SK-N-SH (cell line): ENCODE measurements at regions not wholly inside any gene's neighbourhood (a gene's known extent, or its start where the extent isn't known, plus 50 kb on each side); places are given as distances from the start of the nearest gene placed in this dataset.

ENCODE experiments used
- CTCF ChIA-PET: fragments of 300-600, 350-600 bp; formaldehyde crosslinking; extraction: SDS; loops from one replicate; lab custom pipeline; 2021; lab: Yijun Ruan, JAX
- POLR2A ChIA-PET: fragments of 350-600 bp; sonication (Branson Sonifier 250); formaldehyde crosslinking; extraction: SDS; loops from one replicate; lab custom pipeline; 2020; ENCODE audit warnings: antibody characterized with exemption, inconsistent platforms; lab: Yijun Ruan, JAX
- DNase-seq: peaks from one replicate; pipeline ENCODE4 v3.0.0; 2012
- H2AFZ ChIP-seq: fragments of 200-600 bp; sonication (generic); 2 replicates; pipeline ENCODE4 v1.8.1; 2016; ENCODE audit warnings: antibody characterized with exemption, mild to moderate bottlenecking, low read depth
- H3F3A ChIP-seq: fragments of 200-600 bp; sonication (generic); replicated peaks from 2 replicates; pipeline ENCODE3; 2016; ENCODE audit warnings: antibody characterized with exemption, mild to moderate bottlenecking; ENCODE audit not compliant: insufficient read depth
- H3K27ac ChIP-seq, 2 experiments: fragments of 200-500 bp in 1 of 2; fragments of 200-600 bp in 1 of 2; sonication (Bioruptor generic) in 1 of 2; sonication (generic), shearing (Covaris generic) in 1 of 2; 2 replicates each; pipeline versions ENCODE4 v1.5.1 to v1.6.1; 2014 to 2016; ENCODE audit warnings: low read depth in 2 of 2, inconsistent platforms in 1 of 2, low read length in 1 of 2, mild to moderate bottlenecking in 1 of 2, mixed read lengths in 1 of 2
- H3K27me3 ChIP-seq: fragments of 200-600 bp; sonication (generic), shearing (Covaris generic); 2 replicates; pipeline ENCODE4 v1.6.1; 2016; ENCODE audit warnings: mixed run types; ENCODE audit not compliant: insufficient read depth
- H3K36me3 ChIP-seq, 2 experiments: fragments of 200-500 bp in 1 of 2; fragments of 200-600 bp in 1 of 2; sonication (Bioruptor generic) in 1 of 2; sonication (generic) in 1 of 2; replicated peaks in 1 of 2; 2 replicates each; pipeline versions ENCODE3 to v1.5.1; 2014 to 2016; ENCODE audit warnings: low read length in 1 of 2, mild to moderate bottlenecking in 1 of 2; ENCODE audit not compliant: insufficient read depth in 2 of 2, control insufficient read depth in 1 of 2
- H3K4me1 ChIP-seq, 2 experiments: fragments of 200-500 bp in 1 of 2; fragments of 200-600 bp in 1 of 2; sonication (Bioruptor generic) in 1 of 2; sonication (generic), shearing (Covaris generic) in 1 of 2; 2 replicates each; pipeline versions ENCODE4 v1.5.1 to v1.6.1; 2014 to 2016; ENCODE audit warnings: low read depth in 1 of 2, low read length in 1 of 2, mixed run types in 1 of 2; ENCODE audit not compliant: insufficient read depth in 2 of 2, control insufficient read depth in 1 of 2
- H3K4me2 ChIP-seq: fragments of 200-600 bp; sonication (generic), shearing (Covaris generic); 2 replicates; pipeline ENCODE4 v1.6.1; 2017; ENCODE audit warnings: mixed run types
- H3K4me3 ChIP-seq, 2 experiments: fragments of 200-500 bp in 1 of 2; fragments of 200-600 bp in 1 of 2; sonication (Bioruptor generic) in 1 of 2; sonication (generic), shearing (Covaris generic) in 1 of 2; 2 replicates each; pipeline versions ENCODE4 v1.5.1 to v1.8.1; 2014 to 2016; ENCODE audit warnings: low read depth in 2 of 2, inconsistent platforms in 1 of 2, low read length in 1 of 2, mild to moderate bottlenecking in 1 of 2, mixed read lengths in 1 of 2, moderate library complexity in 1 of 2
- H3K79me2 ChIP-seq: fragments of 200-600 bp; sonication (generic); 2 replicates; pipeline ENCODE4 v1.8.1; 2017; ENCODE audit warnings: mild to moderate bottlenecking; ENCODE audit not compliant: insufficient read depth
- H3K9ac ChIP-seq: fragments of 200-600 bp; sonication (generic); 2 replicates; pipeline ENCODE4 v1.6.1; 2017; ENCODE audit warnings: mixed run types
- H3K9me2 ChIP-seq: fragments of 200-600 bp; sonication (generic); 2 replicates; pipeline ENCODE4 v1.6.1; 2017; ENCODE audit warnings: mixed run types
- H3K9me3 ChIP-seq: fragments of 200-600 bp; sonication (generic); 2 replicates; pipeline ENCODE4 v1.6.1; 2017; ENCODE audit warnings: mixed run types, mild to moderate bottlenecking, moderate library complexity
- H4K20me1 ChIP-seq: fragments of 200-600 bp; sonication (generic); 2 replicates; pipeline ENCODE4 v1.6.1; 2017; ENCODE audit warnings: mild to moderate bottlenecking, mixed run types; ENCODE audit not compliant: insufficient read depth
- CHD2 ChIP-seq: fragments of 150-350 bp; IDR thresholded peaks from 2 replicates; pipeline ENCODE4 v1.6.1; 2018; ENCODE audit warnings: low read length; ENCODE audit not compliant: partially characterized antibody
- ELF1 ChIP-seq: IDR thresholded peaks from 2 replicates; pipeline ENCODE4 v1.4.0; 2012
- EP300 ChIP-seq, 2 experiments: IDR thresholded peaks; 2 replicates each; pipeline versions ENCODE4 v1.4.0 to v1.6.1; 2012; ENCODE audit warnings: borderline replicate concordance in 1 of 2, low read depth in 1 of 2, low read length in 1 of 2
- FOSL2 ChIP-seq: IDR thresholded peaks from 2 replicates; pipeline ENCODE4 v1.4.0; 2012; ENCODE audit warnings: low read depth, mild to moderate bottlenecking, moderate library complexity, borderline replicate concordance
- FOXJ3 ChIP-seq: sonication (generic); formaldehyde crosslinking; IDR thresholded peaks from 2 replicates; pipeline ENCODE4 v1.5.1; 2020; ENCODE audit warnings: mild to moderate bottlenecking, missing genetic modification reagents
- JUND ChIP-seq: IDR thresholded peaks from 2 replicates; pipeline ENCODE4 v1.4.0; 2012
- NFIC ChIP-seq: IDR thresholded peaks from 2 replicates; pipeline ENCODE4 v1.4.0; 2012; ENCODE audit warnings: borderline replicate concordance
- POLR2AphosphoS5 ChIP-seq: IDR thresholded peaks from 2 replicates; pipeline ENCODE4 v1.6.1; 2012; ENCODE audit warnings: low read depth, low read length
- RXRA ChIP-seq: IDR thresholded peaks from 2 replicates; pipeline ENCODE4 v1.4.0; 2012; ENCODE audit warnings: low read depth, mild to moderate bottlenecking, borderline replicate concordance
- TAF1 ChIP-seq: IDR thresholded peaks from 2 replicates; pipeline ENCODE4 v1.6.1; 2012; ENCODE audit warnings: low read depth, mild to moderate bottlenecking, low read length, moderate library complexity, borderline replicate concordance
- USF2 ChIP-seq: fragments of 150-350 bp; IDR thresholded peaks from 2 replicates; pipeline ENCODE4 v1.6.1; 2017; ENCODE audit warnings: antibody characterized with exemption, low read length, low read depth, borderline replicate concordance
- ZBTB33 ChIP-seq: IDR thresholded peaks from 2 replicates; pipeline ENCODE4 v1.4.0; 2012; ENCODE audit warnings: low read depth, borderline replicate concordance
- WGBS: methylation state at CpG from one replicate; pipeline ENCODE4 v1.1.6; 2017; ENCODE audit warnings: low lambda C conversion rate; 5-methylcytosine and 5-hydroxymethylcytosine counted together
- TF ChIP-seq, protein P1 (sequence below): IDR thresholded peaks from 2 replicates; pipeline ENCODE4; 2012
- TF ChIP-seq, protein P2 (sequence below): IDR thresholded peaks from 2 replicates; pipeline ENCODE4 v1.4.0; 2012; ENCODE audit warnings: low read depth
- TF ChIP-seq, protein P3 (sequence below): fragments of 200-600 bp; sonication (generic); IDR thresholded peaks from 2 replicates; pipeline ENCODE4 v1.6.1; 2017; ENCODE audit warnings: antibody characterized with exemption, mild to moderate bottlenecking, moderate library complexity

- TF ChIP-seq, protein P1, sequence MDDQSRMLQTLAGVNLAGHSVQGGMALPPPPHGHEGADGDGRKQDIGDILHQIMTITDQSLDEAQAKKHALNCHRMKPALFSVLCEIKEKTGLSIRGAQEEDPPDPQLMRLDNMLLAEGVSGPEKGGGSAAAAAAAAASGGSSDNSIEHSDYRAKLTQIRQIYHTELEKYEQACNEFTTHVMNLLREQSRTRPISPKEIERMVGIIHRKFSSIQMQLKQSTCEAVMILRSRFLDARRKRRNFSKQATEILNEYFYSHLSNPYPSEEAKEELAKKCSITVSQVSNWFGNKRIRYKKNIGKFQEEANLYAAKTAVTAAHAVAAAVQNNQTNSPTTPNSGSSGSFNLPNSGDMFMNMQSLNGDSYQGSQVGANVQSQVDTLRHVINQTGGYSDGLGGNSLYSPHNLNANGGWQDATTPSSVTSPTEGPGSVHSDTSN: no peak
- TF ChIP-seq FOSL2: no peak
- TF ChIP-seq, protein P2, sequence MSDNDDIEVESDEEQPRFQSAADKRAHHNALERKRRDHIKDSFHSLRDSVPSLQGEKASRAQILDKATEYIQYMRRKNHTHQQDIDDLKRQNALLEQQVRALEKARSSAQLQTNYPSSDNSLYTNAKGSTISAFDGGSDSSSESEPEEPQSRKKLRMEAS: no peak
- TF ChIP-seq, all 33 proteins: peak for 0
These were observed 76.2 kb downstream of the TSPAN17 start (continued) for GRCh38 chr5:176723440-176723839.

- H2AFZ ChIP-seq: no peak overlapping the region
- no peaks in the 10 kb centered on the region for H3K36me3 ChIP-seq
- H3K4me3 ChIP-seq: no peak overlapping the region
- no peaks in the 10 kb centered on the region for H3K79me2 ChIP-seq
- H3K27ac ChIP-seq: no peak overlapping the region
- H3K9me2 ChIP-seq: no peaks in the 10 kb centered on the region
- WGBS: 65% methylated on average over 8 of the region's 8 CpGs
- ChIA-PET CTCF (interaction anchor here (0.6 to 3.1 kb wide), 7 partner anchors 11 to 263 kb away, joined by 3 to 15 read pairs (median 3); no protein-coding TSS in a partner anchor), POLR2A (no interaction called here)
- peaks cover 0 to 17% of the 10 kb centered on the region in 2 experiments; a peak in 1 of 4 replicates for H3K4me1 ChIP-seq
- H3K9me3 ChIP-seq: no peaks in the 10 kb centered on the region
- no peak overlapping the region for H3K4me2 ChIP-seq
- no peaks in the 10 kb centered on the region for H3F3A ChIP-seq
- DNase-seq: no peak
- H4K20me1 ChIP-seq: no peaks in the 10 kb centered on the region
- TF ChIP-seq FOXJ3 (no peak), NFIC (no peak), JUND (no peak), ZBTB33 (no peak), POLR2AphosphoS5 (no peak), EP300 (IDR thresholded peaks at IDR 0.05; ENCODE audit: borderline replicate concordance in 1 of 2, low read depth in 1 of 2, low read length in 1 of 2) (no peak), ELF1 (no peak), TAF1 (no peak), RXRA (no peak), CHD2 (no peak), USF2 (no peak)
- TF ChIP-seq, protein P3, sequence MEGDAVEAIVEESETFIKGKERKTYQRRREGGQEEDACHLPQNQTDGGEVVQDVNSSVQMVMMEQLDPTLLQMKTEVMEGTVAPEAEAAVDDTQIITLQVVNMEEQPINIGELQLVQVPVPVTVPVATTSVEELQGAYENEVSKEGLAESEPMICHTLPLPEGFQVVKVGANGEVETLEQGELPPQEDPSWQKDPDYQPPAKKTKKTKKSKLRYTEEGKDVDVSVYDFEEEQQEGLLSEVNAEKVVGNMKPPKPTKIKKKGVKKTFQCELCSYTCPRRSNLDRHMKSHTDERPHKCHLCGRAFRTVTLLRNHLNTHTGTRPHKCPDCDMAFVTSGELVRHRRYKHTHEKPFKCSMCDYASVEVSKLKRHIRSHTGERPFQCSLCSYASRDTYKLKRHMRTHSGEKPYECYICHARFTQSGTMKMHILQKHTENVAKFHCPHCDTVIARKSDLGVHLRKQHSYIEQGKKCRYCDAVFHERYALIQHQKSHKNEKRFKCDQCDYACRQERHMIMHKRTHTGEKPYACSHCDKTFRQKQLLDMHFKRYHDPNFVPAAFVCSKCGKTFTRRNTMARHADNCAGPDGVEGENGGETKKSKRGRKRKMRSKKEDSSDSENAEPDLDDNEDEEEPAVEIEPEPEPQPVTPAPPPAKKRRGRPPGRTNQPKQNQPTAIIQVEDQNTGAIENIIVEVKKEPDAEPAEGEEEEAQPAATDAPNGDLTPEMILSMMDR: no peak
- TF ChIP-seq, protein P1: no peak
- TF ChIP-seq, protein P2: no peak
- H3K9ac ChIP-seq: no peak overlapping the region
- H3K27me3 ChIP-seq: peaks cover 18% of the 10 kb centered on the region
These were observed 77.2 kb downstream of the TSPAN17 start for GRCh38 chr5:176724472-176724871.
